ENCODE measurements at regions not wholly inside any gene's neighbourhood (a gene's known extent, or its start where the extent isn't known, plus 50 kb on each side); places are given as distances from the start of the nearest gene placed in this dataset.
"Not testable (repeated sequence)": the region's sequence is repeated elsewhere in the genome, so short reads cannot be mapped to it uniquely, and the experiment has no call there.

DNA sequence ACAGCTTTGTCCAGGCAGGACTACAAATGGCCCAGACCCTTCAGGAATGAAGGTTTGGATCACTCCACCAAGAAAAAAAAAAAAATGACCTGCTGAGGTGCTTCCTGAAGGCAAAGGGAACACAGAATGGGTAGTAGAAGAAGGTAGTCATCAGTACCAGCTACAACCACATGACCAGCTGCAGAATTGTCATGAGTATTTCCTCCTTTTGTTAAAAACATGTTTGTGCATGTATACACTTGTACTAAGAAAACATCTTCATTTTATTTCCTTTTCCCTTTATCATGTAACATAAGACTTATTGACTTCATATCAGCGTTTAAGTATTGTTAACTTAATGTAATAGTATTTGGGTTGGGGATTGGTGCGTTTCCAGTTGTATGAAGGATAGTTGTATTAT lies 631.6 kb downstream of the FBXO15 start:
- TF ChIP-seq, protein P1, sequence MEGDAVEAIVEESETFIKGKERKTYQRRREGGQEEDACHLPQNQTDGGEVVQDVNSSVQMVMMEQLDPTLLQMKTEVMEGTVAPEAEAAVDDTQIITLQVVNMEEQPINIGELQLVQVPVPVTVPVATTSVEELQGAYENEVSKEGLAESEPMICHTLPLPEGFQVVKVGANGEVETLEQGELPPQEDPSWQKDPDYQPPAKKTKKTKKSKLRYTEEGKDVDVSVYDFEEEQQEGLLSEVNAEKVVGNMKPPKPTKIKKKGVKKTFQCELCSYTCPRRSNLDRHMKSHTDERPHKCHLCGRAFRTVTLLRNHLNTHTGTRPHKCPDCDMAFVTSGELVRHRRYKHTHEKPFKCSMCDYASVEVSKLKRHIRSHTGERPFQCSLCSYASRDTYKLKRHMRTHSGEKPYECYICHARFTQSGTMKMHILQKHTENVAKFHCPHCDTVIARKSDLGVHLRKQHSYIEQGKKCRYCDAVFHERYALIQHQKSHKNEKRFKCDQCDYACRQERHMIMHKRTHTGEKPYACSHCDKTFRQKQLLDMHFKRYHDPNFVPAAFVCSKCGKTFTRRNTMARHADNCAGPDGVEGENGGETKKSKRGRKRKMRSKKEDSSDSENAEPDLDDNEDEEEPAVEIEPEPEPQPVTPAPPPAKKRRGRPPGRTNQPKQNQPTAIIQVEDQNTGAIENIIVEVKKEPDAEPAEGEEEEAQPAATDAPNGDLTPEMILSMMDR (IDR thresholded peaks at IDR 0.05), result not testable (repeated sequence)
- TF ChIP-seq EP300, POLR2A (IDR thresholded peaks at IDR 0.05): not testable (repeated sequence)
